ENCODE measurements at regions not wholly inside any gene's neighbourhood (a gene's known extent, or its start where the extent isn't known, plus 50 kb on each side); places are given as distances from the start of the nearest gene placed in this dataset.
A peak's percentile ranks its signal among the peaks of the same experiment; 100 is the strongest.

DNA sequence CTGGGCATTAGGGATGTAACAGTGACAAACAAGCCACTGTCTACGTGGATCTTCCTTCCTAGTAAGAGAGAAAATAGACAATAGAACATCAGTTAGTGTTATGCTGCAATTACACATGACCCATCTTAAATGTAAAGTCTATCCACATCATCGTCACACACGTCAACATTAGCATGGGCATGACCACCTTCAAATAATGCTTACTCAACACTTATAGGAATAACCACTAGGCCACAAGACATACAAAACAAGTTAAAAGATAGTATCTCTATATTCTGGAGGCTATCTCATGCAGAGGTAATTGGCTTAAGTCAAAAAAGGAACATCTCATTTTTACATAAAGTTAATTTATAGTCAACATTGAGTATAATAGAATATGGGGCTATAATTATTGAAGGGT is 156.5 kb downstream of the MOXD1 start:
- H3K9me3 ChIP-seq (replicated peaks) = no peaks in the 10 kb centered on the region
- no peak overlapping the region for H3K4me3 ChIP-seq
- no peak overlapping the region for H3K27ac ChIP-seq
- no peak for DNase-seq (ENCODE audit: low read depth in 1 of 2, low spot score in 2 of 2)
- no peaks in the 10 kb centered on the region for H3K4me1 ChIP-seq (replicated peaks)
- H3K27me3 ChIP-seq (replicated peaks) = no peaks in the 10 kb centered on the region
- no peaks in the 10 kb centered on the region for H3K36me3 ChIP-seq

DNA sequence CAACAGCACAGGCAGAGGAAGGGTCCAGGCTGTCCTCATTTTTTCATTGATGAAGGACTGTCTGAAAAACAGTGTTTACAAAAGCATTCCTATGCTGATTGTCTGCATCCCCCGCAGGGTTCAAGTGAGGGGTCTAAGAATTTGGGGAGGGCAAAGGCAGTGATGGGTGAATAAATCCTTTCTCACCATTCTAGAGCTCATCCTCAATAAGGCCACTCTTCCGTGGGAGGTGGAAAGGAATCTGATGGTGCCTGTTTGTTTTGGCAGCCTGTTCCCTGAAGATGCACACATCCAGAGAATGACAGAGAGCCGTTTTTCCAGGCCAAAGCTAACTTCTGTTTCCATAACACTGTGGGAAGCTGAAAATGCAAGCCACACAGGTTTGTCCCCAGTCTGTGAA is 164.5 kb downstream of the MOXD1 start:
- DNase-seq (ENCODE audit: low read depth in 1 of 2, low spot score in 2 of 2) = peak; percentile 64 to 76
- H3K9me3 ChIP-seq (replicated peaks) = no peaks in the 10 kb centered on the region
- H3K27me3 ChIP-seq (replicated peaks) = no peaks in the 10 kb centered on the region
- peak overlapping the region; percentile 95 for H3K27ac ChIP-seq
- no peak overlapping the region for H3K4me3 ChIP-seq
- H3K36me3 ChIP-seq = no peaks in the 10 kb centered on the region
- peaks cover 36% of the 10 kb centered on the region for H3K4me1 ChIP-seq (replicated peaks)

DNA sequence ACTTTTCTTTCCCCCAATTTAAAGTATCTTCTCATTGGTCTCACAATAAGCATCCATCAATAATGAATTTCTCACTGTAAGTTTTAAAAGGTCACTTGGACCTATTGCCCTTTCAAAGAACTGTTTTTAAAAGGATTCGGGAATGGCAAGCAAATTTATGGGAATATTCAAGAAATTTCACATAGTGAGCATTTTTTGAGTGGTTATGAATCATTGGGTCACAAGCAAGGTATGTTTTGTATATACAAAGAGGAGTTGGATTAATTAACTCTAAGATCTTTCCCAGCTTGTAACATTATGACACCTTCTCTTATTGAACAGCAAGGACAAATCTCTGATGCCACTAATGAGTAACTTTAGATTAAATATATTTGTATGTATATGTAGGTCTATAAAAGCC is 165.0 kb downstream of the MOXD1 start:
- H3K36me3 ChIP-seq = no peaks in the 10 kb centered on the region
- H3K9me3 ChIP-seq (replicated peaks) = no peaks in the 10 kb centered on the region
- no peaks in the 10 kb centered on the region for H3K27me3 ChIP-seq (replicated peaks)
- peak overlapping the region; percentile 95 for H3K27ac ChIP-seq
- no peak overlapping the region for H3K4me3 ChIP-seq
- peaks cover 37% of the 10 kb centered on the region for H3K4me1 ChIP-seq (replicated peaks)
- peak in 1 of 2 experiments; percentile 65 for DNase-seq (ENCODE audit: low read depth in 1 of 2, low spot score in 2 of 2)

DNA sequence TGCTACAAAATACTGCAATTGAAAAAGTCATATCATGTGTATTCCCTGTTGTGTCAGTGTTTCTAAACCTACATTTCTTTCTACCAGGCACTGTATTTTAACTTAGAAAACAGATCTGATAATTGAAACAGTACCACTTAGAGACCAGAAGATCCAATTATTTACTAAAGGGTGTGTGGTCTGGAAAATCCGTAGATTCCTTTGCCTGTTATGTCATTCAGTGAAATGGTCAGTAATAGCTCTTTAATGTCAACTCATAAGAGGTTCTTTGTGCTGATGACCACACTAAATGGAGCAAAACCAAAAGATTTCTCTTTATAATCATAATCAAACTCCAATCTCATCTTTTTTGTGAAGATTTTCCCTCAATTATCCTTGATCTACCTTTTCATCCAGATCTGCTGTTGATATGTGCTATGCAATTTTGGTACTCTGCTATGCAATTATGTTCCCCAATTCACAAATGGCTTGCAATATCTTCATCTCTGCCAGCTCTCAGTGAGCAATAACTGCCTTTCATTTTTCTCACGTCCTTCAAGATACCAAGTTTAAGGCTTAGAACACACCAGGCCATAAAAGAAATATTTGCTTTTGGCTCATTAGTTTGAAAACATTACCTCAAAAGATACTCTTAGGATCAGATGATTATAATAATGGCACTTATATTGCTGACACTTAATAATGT is 165.5 kb downstream of the MOXD1 start:
- no peaks in the 10 kb centered on the region for H3K36me3 ChIP-seq
- H3K4me3 ChIP-seq = no peak overlapping the region
- H3K27ac ChIP-seq = peak overlapping the region; percentile 95
- H3K9me3 ChIP-seq (replicated peaks) = no peaks in the 10 kb centered on the region
- DNase-seq (ENCODE audit: low read depth in 1 of 2, low spot score in 2 of 2) = peak in 1 of 2 experiments; percentile 88
- H3K27me3 ChIP-seq (replicated peaks) = no peaks in the 10 kb centered on the region
- peaks cover 42% of the 10 kb centered on the region for H3K4me1 ChIP-seq (replicated peaks)

DNA sequence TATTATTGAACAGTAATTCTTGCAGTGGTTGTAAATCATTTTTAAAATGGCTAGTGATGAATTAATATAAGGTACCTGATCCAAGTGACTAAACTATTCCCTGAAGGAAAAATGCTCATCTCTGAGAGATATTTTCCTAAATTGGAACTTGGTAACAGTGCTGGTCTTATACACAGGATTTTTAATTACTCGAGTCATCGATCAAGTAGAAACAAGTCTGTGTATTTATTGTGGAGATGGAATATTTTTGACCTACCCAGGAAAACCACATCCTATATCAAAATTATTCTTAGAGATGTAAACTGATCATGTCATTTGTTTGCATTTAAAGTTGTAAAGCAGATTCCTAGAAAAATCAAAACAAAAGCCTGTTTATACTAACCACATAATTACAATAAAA is 166.9 kb downstream of the MOXD1 start:
- peak overlapping the region; percentile 95 for H3K27ac ChIP-seq
- H3K4me1 ChIP-seq (replicated peaks) = peaks cover 47% of the 10 kb centered on the region
- H3K36me3 ChIP-seq = no peaks in the 10 kb centered on the region
- H3K27me3 ChIP-seq (replicated peaks) = no peaks in the 10 kb centered on the region
- no peak overlapping the region for H3K4me3 ChIP-seq
- DNase-seq (ENCODE audit: low read depth in 1 of 2, low spot score in 2 of 2) = no peak
- H3K9me3 ChIP-seq (replicated peaks) = no peaks in the 10 kb centered on the region

DNA sequence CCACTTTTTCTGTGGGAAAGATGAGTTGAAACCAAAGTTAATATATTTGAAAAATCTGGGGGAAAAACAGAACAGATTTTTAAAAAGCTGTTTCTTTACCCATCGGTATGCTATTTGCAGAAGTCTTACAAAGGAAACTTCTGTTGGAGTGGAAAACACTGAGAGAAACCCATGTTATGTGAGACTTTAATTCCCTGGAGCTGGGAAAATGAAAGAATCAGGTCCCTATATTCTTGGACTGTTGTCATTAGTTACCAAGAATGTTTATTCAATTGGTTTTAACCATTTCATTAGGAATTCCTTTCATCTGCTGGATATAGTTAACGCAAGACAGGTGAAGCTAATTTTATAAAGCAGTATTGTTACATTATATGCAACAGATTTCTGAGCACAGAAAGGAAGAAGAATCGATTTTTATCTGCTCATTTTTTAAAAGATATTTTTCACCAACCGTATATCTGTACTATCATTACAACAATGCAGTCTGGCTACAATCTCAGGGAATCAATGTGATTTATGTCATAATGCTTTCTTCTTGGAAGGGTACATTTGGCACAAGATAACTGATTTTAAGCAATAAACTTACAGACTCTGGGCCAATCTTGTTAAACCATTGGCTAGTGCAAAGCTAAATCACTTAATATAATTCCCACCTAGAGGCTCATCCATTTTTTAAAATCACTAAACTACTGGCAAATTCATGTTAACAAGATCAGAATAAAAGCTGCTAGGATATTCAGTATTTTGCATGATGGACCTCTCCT is 170.0 kb downstream of the MOXD1 start:
- Histone ChIP-seq H3K27me3 (replicated peaks) (no peaks in the 10 kb centered on the region), H3K4me1 (replicated peaks) (peaks cover 52% of the 10 kb centered on the region), H3K4me3 (no peak overlapping the region), H3K36me3 (no peaks in the 10 kb centered on the region), H3K27ac (no peak overlapping the region), H3K9me3 (replicated peaks) (no peaks in the 10 kb centered on the region)
- no peak for DNase-seq (ENCODE audit: low read depth in 1 of 2, low spot score in 2 of 2)

DNA sequence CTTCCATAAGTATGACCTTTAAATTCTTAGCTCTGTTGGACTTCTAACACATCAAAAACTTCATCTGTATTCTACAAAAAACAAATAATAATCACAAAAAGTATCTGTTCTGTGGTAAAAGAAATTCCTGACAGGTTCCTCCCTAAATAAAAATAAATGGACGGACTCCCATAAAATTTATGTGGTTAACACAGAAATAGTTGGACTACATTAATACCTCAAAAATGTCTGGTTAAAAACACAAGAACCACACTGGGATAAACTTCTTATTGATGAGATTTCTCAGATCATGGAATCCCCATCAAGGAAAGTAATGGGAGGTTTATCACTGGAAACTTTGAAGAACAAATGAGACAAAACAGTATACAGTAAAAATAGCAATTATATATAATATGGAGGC is 172.4 kb downstream of the MOXD1 start:
- Histone ChIP-seq H3K4me3 (no peak overlapping the region), H3K27ac (peak overlapping the region; percentile 37), H3K36me3 (no peaks in the 10 kb centered on the region), H3K9me3 (replicated peaks) (no peaks in the 10 kb centered on the region), H3K27me3 (replicated peaks) (no peaks in the 10 kb centered on the region), H3K4me1 (replicated peaks) (peaks cover 29% of the 10 kb centered on the region)
- peak in 1 of 2 experiments; percentile 70 for DNase-seq (ENCODE audit: low read depth in 1 of 2, low spot score in 2 of 2)

DNA sequence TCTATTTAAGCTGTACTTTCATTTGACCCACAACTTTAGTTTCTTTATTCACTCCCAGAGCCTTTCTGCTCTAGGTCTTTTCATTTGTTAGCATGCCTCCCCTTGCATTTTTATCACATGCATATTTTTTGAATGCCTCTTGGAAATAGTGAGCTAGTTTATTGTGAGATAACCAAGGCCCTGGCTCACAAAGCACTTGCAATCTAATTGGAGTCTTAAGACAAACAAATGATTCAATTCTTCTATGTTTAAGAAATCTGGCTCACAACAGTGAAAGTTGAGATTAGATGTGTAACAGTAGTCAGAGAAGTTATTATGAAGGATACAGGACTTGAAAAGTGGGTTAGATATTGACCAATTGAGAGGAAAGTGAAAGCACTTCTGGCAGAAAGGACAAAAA is 173.4 kb downstream of the MOXD1 start:
- peaks cover 29% of the 10 kb centered on the region for H3K4me1 ChIP-seq (replicated peaks)
- H3K27ac ChIP-seq = peak overlapping the region; percentile 37
- no peaks in the 10 kb centered on the region for H3K9me3 ChIP-seq (replicated peaks)
- H3K36me3 ChIP-seq = no peaks in the 10 kb centered on the region
- DNase-seq (ENCODE audit: low read depth in 1 of 2, low spot score in 2 of 2) = peak in 1 of 2 experiments; percentile 65
- no peak overlapping the region for H3K4me3 ChIP-seq
- H3K27me3 ChIP-seq (replicated peaks) = no peaks in the 10 kb centered on the region

DNA sequence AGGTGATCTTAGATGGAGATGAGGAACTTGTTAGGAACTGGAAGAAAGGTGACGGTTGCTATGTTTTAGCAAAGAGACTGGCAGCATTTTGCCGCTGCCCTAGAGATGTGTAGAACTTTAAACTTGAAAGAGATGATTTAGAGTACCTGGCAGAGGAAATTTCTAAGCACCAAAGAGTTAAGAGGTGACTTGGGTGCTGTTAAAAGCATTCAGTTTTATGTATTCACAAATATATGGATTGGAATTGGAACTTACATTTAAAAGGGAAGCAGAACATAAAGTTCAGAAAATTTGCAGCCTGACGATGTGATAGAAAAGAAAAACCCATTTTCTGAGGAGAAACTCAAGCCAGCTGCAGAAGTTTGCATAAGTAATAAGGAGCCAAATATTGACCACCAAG is 176.3 kb downstream of the MOXD1 start:
- H3K27me3 ChIP-seq (replicated peaks) = no peaks in the 10 kb centered on the region
- H3K27ac ChIP-seq = no peak overlapping the region
- no peak overlapping the region for H3K4me3 ChIP-seq
- DNase-seq (ENCODE audit: low read depth in 1 of 2, low spot score in 2 of 2) = no peak
- H3K9me3 ChIP-seq (replicated peaks) = no peaks in the 10 kb centered on the region
- H3K4me1 ChIP-seq (replicated peaks) = peaks cover 21% of the 10 kb centered on the region
- no peaks in the 10 kb centered on the region for H3K36me3 ChIP-seq

DNA sequence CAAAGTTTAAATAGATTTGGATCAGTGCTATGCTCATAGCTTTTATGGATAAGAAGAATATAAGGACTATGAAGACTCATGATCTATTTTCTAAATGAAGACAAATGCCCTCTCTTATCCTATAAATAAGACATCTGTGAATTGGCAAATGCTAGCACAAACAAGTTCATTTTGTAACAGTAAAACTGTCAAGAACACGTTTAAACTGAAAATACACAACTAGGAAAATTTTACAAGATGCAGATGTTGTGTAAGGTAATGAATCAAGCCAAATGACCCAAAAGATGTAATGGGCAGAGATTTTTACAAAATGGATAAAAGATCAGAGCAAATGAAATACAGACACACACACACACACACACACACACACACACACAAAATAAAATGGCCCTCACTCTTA is 180.5 kb downstream of the MOXD1 start:
- H3K27ac ChIP-seq = no peak overlapping the region
- H3K4me3 ChIP-seq = no peak overlapping the region
- no peaks in the 10 kb centered on the region for H3K9me3 ChIP-seq (replicated peaks)
- H3K27me3 ChIP-seq (replicated peaks) = no peaks in the 10 kb centered on the region
- DNase-seq (ENCODE audit: low read depth in 1 of 2, low spot score in 2 of 2) = no peak
- no peaks in the 10 kb centered on the region for H3K36me3 ChIP-seq
- H3K4me1 ChIP-seq (replicated peaks) = no peaks in the 10 kb centered on the region

DNA sequence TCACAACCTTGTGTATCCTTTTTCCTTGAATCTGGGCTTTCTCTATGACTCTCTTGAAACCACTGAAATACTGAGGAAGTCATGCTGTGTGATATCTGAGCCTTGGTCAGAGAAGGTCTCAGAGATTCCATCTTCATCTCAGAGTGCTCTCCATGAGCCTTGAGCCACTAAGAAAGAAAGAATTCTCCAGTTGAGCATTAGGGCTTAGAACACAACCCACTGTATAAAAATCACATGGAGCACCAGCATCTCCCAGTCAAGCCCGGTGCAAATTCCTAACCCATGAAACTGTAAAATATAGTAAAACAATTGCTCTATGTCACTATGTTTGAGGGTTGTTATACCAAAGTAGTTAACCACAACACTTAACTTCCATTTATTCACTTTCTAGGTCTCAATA is 181.4 kb downstream of the MOXD1 start:
- Histone ChIP-seq H3K36me3 (no peaks in the 10 kb centered on the region), H3K27ac (no peak overlapping the region), H3K4me1 (replicated peaks) (no peaks in the 10 kb centered on the region), H3K4me3 (no peak overlapping the region), H3K9me3 (replicated peaks) (no peaks in the 10 kb centered on the region), H3K27me3 (replicated peaks) (no peaks in the 10 kb centered on the region)
- no peak for DNase-seq (ENCODE audit: low read depth in 1 of 2, low spot score in 2 of 2)

DNA sequence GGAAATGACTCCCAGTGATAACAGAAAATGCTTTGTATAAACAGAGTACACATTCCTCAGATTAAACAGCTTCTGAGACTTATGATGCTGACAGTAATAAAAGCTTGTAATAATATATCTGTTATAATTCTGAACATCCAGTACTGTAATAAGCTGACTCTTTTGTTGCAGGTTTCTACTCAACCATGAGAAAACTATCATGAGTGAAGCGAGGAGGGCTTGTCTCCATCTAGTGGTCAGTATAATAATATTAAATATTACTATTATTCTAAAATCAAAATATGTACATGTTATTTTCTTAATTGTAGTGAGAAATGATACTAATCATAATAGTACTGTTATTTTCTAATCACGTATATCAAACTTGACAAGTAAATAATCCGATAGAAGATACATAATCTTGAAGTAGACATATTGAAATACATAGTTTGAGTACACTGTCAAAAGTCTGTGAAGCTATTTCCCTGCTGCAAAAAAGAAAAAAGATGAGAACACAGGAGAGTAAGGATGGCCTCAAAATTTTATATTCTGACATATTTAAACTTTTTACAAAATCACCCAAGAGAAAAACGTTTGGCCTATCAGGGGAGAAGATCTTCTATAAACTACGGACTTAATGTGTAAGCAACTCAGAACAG is 183.1 kb downstream of the MOXD1 start:
- no peak for DNase-seq (ENCODE audit: low read depth in 1 of 2, low spot score in 2 of 2)
- H3K4me1 ChIP-seq (replicated peaks) = no peaks in the 10 kb centered on the region
- H3K9me3 ChIP-seq (replicated peaks) = no peaks in the 10 kb centered on the region
- H3K27me3 ChIP-seq (replicated peaks) = no peaks in the 10 kb centered on the region
- no peak overlapping the region for H3K27ac ChIP-seq
- H3K36me3 ChIP-seq = no peaks in the 10 kb centered on the region
- no peak overlapping the region for H3K4me3 ChIP-seq

DNA sequence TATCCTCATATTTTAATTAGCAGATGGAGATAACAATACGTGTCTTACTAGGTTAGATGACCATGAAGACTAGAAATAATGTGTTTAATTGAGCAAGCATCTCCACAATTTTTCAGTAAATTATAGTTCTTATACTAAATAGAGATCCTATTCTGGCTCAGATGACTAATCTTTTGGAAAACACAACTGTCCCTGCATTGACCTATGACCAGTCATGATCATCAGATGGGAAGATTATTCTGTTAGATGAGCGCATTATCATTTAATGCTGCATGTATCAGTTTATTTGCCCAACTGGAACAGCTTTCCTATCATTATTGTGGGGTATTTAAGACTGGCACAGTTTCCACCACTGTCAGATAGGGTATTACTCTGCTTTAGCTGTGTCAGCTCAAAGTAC is 185.5 kb downstream of the MOXD1 start:
- DNase-seq (ENCODE audit: low read depth in 1 of 2, low spot score in 2 of 2) = no peak
- H3K4me1 ChIP-seq (replicated peaks) = no peaks in the 10 kb centered on the region
- H3K36me3 ChIP-seq = no peaks in the 10 kb centered on the region
- H3K27me3 ChIP-seq (replicated peaks) = no peaks in the 10 kb centered on the region
- no peaks in the 10 kb centered on the region for H3K9me3 ChIP-seq (replicated peaks)
- H3K27ac ChIP-seq = no peak overlapping the region
- no peak overlapping the region for H3K4me3 ChIP-seq

DNA sequence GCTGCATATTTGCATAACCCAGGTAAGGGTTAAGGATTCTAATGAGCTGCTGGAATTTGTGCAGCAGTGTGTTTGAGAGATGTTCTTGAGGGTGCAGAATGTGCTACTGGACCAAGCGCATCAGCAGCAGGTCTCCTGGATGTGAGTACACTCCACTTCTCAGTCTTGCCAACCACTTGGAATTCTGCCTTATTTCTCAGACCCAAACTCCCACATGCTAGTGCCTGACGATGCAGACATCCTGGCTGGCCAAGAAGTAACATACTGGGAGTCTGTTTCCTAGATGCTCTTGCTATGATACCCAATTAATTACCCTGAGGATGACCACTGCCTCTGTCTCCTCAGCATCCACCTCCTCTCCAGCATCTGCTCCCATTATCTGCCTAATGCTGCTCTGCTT is 186.6 kb downstream of the MOXD1 start:
- Histone ChIP-seq H3K4me3 (no peak overlapping the region), H3K36me3 (no peaks in the 10 kb centered on the region), H3K4me1 (replicated peaks) (no peaks in the 10 kb centered on the region), H3K9me3 (replicated peaks) (no peaks in the 10 kb centered on the region), H3K27ac (no peak overlapping the region), H3K27me3 (replicated peaks) (no peaks in the 10 kb centered on the region)
- no peak for DNase-seq (ENCODE audit: low read depth in 1 of 2, low spot score in 2 of 2)

Data from SJSA1 (cell line).